GM21717 (cell line): ENCODE measurements at regions not wholly inside any gene's neighbourhood (a gene's known extent, or its start where the extent isn't known, plus 50 kb on each side); places are given as distances from the start of the nearest gene placed in this dataset.
"Not testable (repeated sequence)": the region's sequence is repeated elsewhere in the genome, so short reads cannot be mapped to it uniquely, and the experiment has no call there.

Experiments
- ATAC-seq: cut with Tn5 transposase; IDR thresholded peaks from one replicate; pipeline ENCODE4 v1.9.1; 2021; ENCODE audit warnings: mild to moderate bottlenecking, moderate library complexity; ENCODE audit not compliant: unreplicated experiment

DNA sequence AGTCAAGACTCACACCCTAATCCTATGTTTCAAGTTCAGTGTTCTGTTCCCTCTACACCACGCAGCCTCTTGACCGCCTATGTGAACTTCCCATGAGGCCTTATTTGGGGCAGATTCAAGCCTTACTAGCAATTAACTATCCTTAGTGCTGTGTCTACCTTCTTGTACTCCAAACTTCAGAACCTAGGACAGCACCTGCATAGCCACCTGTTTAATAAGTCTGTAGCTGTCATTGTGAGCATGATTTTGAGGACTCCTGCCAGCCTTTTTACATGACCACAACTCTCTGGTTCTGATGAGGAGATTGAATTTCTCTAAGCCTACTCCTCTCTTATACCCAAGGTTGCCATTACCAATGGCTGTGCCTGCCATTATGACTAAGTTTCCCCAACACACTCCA, 50.8 kb upstream of the PCSK1 start:
- no peak for ATAC-seq

DNA sequence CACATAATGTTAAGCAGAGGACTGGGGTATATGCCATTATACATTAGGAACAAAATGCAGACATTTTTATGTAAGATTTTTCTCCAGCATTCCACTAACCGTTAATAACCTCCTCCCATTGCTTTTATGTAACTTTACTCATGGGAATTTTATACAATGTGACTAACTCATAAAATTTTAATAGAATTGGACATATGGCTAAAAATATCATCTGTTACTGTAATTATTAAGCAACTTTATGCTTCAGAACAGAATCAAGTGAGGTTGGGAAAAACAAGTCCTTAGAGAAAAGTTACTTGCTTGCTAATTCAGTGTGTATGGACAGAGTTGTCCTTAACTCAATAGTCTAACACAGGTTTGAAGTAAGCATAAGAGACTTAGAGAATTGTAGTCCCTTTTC, 54.8 kb upstream of the PCSK1 start:
- no peak for ATAC-seq

DNA sequence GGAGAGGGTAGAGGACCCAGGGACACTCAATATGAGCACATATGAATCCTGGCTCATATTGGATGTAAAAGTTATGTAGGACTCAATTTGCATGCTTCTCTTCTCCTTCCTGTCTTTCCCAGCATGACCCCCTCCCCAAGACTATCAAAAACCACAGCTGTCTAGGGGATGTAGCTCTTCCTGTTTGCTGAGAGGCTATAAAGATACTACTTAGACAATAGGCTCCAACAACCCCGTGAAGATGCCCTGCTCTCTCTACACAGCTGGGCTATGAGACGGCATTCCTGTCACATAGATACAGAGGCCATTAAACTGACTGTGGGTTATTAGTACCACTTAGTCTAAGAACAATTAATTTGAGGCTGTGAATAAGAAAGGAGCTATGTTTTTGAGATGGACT, 56.5 kb upstream of the PCSK1 start:
- no peak for ATAC-seq

DNA sequence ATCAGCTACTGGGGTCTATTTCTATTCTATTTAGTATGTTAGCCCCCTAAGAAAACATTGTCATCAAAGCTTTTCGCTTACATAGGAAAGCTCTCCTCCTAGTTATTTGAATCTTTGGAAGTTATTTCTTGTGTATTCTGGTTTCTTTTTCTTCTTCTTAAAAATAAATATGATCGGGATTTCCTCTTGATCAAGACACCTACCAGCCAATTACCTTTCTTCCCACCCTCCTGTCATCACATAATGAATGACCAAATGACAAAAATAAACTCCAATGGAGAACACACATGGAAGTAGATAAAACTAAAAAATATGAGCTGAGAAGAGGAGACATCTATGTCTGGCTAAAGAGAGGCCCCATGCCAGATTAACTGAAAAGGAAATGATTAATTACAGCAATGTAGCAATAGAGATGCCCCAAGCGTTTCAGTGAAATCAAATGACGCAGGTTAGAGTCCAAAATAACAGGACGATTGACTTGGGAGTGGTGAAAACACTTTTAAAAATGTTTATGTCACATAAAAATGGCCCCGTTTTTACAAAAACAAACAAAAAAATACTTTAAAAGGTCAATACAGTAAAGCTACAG, 59.5 kb upstream of the PCSK1 start:
- no peak for ATAC-seq

DNA sequence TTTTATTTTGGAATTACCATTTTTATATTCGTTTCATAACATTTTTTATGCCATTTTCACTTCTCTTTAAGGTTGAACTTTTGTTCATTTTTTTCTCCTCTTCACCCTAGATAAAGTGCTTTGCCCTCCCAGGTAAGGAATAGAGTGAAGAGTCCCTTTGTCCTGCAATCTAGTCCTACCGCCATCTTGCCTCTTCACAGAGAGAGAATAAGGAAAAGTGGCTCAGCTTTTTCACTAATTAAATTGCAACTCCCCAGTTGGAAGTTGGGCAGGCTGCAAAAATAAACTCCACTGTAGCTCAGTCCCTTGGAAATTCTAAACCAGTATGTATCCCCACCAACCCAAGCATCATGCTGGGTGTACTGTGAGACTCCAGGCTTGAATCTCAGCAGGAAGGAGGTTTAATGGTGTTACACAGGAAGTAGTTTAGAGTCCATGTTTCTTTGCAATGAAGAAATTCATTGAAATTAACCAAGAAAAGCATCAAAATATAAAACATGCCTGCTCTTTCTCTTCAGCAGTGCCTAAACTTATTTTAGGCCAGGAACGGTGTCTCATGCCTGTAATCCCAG, 60.3 kb upstream of the PCSK1 start:
- no peak for ATAC-seq

DNA sequence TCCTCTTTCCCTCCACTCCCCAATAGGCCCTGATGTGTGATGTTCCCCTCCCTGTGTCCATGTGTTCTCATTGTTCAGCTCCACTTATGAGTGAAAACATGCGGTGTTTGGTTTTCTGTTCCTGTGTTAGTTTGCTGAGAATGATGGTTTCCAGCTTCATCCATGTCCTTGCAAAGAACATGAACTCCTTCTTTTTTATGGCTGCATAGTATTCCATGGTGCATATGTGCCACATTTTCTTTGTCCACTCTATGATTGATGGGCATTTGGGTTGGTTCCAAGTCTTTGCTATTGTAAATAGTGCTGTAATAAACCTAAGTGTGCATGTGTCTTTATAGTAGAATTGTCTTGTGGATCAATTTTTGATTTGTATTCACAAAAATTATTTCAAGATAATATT, 62.4 kb upstream of the PCSK1 start:
- not testable (repeated sequence) for ATAC-seq

DNA sequence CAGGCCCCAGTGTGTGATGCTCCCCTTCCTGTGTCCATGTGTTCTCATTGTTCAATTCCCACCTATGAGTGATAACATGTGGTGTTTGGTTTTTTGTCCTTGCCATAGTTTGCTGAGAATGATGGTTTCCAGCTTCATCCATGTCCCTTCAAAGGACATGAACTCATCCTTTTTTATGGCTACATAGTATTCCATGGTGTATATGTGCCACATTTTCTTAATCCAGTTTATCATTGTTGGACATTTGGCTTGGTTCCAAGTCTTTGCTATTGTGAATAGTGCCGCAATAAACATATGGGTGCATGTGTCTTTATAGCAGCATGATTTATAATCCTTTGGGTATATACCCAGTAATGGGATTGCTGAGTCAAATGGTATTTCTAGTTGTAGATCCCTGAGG, 64.0 kb upstream of the PCSK1 start:
- ATAC-seq: not testable (repeated sequence)

DNA sequence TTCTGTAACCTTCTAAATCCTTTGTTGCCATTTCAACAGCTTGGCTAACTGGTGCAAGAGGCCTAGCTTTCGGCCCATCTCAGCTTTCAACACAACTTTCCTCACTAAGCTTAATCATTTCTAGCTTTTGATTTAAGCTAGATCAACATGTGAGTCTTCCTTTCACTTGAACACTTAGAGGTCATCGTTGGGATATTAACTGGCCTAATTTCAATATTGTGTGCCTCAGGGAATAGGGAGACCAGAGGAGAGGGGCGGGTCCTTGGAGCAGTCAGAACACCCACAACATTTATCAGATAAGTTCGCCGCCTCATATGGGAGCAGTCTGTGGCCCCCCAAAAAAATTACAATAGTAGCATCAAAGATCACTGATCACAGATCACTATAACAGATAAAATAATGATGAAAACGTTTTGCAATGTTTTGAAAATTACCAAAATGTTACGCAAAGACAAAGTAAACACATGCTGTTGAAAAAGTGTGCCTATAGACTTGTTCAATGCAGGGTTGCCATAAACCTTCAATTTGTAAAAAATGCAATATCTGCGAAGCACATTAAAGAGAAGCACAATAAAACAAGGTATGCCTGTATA, 66.8 kb upstream of the PCSK1 start:
- no peak for ATAC-seq

DNA sequence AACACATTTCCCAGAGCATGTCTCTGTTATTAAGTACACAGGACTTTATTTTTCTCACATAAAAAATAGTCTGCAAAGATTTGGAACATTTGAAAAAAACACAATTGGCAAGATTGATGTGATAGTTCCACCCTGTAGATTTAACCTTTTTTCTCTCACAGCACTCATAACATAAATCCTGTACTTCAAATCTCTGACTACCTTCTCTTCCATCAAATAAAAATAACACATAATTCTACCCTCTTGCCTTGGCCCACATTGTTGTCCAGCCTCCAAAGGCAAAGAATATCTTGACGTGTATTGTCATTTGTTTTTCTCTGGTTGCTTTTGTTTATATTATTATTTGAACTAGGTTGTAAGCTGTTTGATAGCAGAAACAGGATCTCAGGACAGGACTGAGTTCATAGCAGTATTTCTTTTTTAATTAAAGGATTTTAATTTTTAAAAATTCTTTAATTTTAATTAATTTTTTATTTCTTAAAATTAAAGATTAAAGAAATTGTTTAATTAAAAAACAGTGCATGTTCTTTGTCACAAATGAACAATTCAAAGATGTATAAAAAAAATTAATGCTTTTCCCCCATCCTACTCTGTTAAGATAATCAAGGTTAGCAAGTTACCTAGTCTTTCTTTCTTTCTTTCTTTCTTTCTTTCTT, 69.1 kb upstream of the PCSK1 start:
- ATAC-seq: no peak

DNA sequence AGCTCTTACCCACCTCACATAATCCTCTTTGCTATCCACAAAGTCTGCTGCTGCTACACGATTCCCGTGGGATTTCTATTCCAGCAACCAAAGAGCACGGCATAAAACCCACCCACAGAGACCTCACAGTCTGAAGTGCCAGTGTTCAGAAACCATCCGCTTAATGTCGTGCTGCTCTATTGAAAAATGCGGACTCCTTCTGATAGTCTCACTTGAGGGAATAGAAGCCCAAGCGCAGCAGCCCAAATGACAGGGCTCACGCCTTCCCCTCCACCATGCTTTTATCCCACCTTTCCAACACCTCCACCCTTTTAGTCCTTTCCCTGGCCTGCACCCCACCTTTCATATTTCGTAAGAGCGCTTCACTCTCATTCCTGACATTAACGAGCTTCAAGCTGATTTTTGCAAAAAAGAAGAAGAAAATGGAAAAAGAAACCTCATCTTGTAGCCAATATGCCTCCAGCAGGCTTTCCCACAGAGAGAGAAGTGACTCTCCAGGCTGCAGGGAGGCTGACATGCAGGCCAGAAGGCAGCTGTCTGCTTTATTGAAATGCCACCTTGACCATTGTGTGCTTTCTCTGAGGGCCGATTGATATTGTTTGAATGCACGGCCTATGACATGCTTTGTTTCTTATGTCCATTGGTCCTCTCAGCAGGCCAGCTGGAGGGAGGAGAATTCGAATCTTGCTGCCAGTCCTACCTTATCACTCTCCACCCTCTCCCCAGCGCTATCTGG, 70.6 kb upstream of the PCSK1 start:
- no peak for ATAC-seq

DNA sequence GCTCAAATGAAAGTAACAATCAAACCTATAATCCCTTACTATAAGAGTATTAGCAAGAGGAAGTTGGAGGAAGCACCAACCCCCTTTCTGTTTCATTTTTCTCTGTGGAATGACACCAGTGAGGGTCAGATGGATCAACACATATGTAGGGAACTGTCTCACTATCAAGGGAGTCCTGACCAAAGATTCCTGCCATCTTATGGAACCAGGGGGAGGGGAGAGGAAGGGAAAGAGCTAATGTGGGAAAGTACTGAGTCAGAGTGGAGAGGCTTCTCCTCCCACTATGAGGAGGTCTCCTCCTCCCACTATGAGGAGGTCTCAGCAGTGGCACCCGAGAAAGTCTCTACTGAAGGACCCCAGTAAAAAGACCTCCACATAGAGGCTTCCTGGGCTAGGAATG, 73.3 kb upstream of the PCSK1 start:
- ATAC-seq: no peak

DNA sequence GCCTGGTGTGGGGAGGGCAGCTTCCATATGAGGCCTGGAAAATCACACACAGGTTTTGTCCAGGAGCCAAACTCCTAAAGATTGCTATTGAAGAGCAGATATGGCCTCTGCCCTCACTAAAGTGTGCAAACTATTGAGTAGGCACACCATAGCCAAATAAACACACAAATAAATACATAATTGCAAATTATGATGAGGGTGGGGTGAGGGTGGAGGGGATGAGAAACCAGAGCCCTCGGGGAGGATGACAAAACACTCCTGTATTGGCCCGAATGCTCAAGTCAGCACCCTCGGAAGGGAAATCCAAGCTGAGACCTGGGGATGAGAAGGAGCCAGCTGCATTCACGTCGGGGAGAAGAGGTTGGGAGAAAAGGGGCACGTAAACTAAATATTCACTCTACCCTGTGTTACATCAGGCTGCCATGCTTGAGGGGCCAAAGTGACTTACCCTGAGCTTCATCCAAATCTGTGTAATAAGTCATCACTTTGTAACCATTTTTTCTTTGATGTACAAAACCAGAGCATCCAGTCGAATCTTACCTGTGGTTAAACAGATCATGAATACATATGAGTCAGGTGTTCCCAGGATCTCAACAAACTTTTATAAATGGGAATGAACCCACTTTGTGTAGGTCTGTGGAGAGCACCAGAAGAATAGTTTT, 73.9 kb upstream of the PCSK1 start:
- ATAC-seq: no peak

DNA sequence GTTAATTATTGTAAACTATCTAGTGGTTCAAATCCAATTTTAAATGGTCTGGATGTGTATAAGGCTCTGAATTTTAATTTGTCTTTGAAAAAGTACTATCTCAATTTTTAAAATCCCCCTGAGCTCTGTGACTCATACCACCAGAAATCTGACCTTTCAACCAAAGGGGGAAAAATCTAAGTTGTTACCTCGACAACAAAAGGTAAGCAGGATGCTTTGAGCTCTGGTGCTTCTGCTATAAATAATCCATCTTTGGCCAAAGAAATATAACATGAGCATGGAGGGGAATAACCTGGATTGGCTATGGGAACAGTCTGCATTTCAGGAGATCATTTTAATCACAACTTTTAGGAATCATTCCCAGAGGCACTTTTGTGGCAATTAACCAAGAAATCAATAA, 76.3 kb upstream of the PCSK1 start:
- no peak for ATAC-seq

DNA sequence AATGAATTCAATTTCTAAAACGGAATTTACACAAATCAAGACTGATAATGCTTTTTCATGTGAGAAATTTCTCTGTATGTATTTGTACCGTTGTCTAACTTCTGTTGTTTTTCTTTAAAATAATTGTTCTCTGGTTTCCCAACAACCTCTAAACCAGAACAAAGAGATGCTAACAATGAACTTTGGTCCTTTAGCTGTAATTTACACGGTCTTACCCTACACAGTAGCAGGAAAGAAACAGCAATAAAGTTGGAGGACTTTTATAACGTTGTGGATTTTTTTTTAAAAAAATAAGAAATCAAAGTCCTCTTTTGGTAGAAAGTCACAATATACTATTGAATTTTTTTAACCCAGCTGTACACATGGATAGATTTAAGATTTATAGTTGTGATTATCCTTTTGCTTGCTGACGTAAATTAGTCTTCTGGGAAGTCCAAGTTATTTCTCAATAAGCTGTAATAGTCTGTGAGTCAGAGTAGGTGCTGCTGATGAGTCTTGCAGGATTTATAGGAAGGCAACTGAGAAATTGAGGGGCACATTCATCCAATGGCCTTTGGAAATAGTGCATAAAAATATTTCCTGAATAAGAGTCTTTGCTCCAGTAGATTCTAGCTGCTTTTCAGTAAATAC, 76.8 kb upstream of the PCSK1 start:
- no peak for ATAC-seq

DNA sequence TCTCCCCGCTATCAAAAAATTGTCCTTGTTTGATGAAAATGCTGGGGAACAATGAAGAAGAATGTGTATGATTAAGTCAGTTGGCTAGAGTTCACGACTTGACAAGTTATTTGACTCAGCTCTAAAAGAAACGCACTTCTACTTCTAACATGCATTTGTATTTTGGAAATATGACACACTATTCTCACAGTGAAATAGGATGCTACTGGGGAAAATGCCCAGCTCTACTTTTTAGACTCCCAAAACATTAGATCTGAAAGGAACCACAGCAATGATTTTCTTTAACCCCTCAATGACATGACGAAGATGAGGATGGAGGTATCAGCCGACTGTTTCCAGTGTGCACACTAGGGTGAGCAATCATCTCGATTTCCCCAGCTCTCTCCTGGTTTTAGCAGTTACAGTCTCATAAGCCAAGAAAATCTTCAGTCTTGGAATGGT, 83.6 kb upstream of the PCSK1 start:
- ATAC-seq: no peak

DNA sequence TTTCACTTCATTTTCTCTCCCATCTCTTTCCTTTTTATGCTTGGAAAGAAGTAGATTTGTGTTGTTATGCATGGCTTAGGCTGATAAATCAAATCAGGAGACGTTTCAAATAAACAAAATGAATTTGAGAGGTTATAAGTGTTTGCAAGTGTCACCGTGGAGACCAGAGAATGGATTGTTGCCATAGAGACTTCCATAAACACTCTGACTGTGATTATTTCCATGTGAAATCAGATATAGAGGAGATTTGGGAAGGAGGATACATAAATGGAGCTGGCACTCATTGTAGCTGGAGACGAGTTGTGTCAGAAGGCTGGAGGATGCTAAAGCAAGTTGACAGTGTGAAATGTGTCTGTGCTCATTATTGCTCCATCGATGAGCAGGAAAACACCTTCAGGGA, 84.2 kb upstream of the PCSK1 start:
- no peak for ATAC-seq

DNA sequence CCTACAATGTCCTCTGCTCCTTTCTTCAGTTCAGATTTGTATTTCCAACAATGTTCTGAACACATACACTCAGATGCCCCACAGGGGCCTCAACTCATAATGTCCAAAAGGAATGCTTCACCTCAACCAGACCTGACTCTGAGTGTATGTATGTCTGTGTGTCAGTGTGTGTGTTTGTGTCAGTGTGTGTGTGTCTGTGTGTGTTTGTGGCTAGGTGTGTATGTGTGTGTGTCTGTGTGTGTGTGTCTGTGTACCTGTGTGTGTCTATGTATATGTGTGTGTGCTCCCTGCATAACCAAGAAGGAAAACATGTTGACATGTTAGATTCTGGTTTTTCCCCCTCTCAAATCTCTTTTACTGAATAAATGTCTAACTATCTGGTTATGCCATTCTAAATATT, 87.3 kb upstream of the PCSK1 start:
- ATAC-seq: no peak

DNA sequence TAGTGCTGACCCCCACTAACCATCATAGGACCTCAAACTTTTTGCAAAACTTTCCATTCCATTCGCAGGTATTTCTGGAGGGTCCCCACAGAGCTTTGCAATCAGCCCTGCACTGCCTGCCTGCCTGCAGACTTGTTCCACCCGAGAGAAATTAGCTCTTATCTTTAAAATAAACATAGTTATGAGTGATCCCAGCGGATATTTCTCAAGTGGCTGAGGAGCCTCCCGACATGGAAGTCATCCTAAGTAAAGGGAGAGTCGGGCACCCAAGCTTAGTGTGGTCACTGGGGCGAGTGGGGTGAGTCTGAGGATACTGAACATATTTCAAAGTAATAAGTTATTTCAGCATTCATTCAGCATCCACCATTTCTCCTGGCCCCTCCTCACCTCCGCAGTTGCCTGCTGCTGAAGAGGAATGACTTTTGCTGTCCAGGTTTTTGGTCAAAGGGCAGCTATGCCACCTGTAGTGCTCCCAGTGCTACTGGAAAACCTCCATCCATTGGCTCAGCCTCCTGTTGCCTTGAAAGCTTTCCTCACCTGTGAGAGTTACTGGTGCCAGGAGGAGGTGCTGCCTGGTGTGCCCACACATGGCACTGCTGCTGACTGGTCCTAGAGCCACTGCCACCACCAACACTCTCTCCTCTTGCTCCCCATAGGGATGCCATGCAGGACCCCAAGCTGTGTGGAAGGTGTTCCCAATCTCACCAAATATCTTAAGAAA, 89.7 kb upstream of the PCSK1 start:
- ATAC-seq: no peak

DNA sequence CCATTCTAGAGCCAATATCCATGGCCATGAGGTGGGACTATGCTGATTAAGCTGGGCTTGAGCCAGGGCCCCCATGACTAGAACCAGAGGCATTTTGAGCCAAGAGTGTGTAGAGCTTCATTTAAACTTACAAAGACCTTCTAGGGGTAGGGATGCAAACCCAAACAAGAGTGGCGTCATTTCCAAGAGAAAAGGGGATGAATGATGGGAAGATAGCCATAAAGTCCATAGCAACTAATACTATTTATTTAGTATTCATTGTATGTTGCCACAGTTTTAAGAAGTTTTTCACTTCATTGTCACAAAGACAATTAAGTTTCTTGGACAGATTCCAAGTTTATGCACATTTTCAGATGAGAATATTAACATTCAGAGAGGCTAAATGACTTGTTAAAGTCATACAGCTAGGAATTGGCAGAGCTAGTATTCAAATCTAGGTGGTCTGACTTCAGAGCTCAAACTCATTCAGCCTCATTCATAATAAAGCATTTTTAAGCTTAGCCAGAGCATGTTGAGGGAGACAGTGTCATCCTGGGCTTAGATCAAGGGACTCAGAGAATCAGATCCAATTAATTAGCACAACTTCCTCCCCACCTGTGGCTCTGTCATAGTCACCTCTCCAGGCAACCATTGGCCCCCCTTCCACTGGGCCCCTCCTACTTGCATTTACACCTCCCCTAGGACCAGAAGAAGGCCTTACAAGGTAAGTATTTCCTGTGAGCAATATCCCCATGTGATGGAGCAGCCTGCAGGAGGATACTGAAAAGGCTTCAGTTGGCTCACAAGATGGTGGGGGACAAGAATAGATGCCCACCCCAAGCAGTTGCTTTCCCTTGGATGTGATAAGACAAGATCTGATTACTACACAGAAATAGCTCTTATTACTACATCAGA, 95.0 kb upstream of the PCSK1 start:
- no peak for ATAC-seq
